ENCODE measurements at regions not wholly inside any gene's neighbourhood (a gene's known extent, or its start where the extent isn't known, plus 50 kb on each side); places are given as distances from the start of the nearest gene placed in this dataset.

DNA sequence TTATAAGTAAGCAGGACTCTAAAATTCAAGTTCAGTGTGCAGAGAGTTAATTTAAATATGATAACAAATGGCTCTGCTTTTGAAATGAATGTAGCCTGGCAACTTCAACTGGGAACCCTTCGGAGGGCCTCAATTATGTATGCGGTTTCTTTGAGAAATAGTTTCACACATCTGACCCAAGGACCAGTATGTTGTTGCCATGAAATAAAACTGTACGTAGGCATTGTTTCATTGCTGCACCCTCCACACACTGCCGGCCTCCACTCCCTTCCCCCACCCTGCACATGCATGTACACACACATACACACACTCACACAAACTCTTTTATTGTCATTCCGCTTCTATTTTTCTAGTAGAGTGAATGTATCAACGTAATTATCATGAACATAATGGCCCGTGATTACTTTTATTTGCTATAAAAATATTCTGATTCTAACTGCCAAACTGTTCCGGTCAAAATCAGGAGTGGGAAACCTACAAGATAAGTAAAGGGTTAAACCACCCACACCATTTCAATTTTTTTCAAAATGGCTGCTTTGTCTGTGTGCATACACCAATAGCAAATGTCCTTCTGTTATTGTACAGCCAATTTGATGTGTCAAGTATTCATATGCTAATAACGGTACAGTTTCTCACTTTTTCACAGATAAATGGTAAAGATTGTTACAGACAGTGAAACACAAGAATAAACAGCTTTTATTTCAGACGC is 215.5 kb upstream of the TMEM161B start:
- no peak for DNase-seq

GRCh38 chr5:88480801-88481499 is 212.3 kb upstream of the TMEM161B start:
- no peak for DNase-seq

DNA sequence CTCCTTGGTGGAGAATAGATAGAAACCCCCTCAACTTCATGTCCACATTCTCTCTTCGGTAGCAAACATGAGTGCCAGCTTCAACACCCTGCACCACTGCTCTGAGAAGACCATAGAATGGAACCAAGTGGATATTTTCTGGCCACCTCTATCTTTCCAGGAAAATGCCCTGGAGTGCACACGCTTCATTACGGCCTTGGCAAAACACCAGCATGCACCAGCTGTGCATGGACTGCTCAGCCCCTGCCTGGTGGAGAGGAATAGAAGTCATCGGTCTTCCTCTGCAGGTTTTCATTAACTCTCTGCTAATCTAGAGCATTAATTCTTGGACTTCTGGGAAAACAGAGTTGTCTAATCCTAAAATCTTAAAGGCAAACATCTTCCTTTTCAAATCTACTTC is 211.6 kb upstream of the TMEM161B start:
- no peak for DNase-seq

DNA sequence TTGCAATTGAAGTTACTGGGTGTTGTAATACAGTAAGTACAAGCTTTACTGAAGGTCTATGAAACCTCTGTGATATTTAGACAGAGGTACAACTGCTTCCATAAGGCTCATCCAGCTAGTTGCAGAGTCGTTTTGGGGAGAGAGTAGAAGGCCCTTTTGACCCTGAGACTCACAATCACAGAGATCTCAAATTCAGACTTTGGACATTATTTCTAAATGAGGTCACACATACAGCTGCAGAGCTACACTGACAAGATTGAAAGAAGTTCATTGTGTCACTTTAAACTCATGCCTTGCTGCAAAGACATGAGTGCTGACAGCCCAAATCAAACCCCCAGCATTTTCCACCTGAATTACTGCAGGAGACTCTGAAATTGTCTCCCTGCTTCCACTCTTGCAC is 205.9 kb upstream of the TMEM161B start:
- no peak for DNase-seq

DNA sequence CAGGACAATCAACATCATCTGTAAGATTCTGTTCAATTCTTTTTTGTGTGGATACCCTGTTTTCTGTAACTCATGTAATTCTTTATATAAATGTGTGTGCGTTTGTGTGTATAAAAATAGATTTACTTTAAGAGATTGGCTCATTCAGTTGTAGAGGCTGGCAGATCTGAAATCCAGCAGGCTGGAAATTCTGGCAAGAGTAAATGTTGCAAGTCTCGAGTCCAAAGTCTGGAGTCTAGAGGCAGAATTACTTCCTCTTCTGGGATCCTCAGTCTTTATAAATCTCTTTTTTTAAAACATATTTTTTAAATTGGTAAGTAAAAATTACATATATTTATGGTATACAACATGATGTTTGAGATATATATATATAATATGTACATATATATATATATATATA is 202.1 kb upstream of the TMEM161B start:
- no peak for DNase-seq

DNA sequence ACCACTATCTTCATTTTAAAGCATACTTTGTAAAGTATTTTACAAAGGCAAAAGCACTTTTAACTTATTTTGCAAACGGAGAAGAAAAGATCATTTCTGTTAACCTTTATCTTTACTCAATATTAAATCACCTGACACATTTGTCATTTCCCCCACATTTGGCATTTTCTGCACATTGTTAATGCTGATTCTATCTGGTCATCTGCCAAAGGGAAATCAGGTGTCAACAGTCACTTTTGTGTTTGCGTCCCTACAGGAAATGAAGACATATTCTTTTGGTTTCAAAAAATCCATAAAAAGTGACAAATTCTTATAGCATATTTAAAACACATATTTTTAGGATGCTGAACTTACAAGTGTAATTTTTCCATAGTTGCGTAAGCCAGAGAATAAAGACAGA is 191.3 kb upstream of the TMEM161B start:
- no peak for DNase-seq

DNA sequence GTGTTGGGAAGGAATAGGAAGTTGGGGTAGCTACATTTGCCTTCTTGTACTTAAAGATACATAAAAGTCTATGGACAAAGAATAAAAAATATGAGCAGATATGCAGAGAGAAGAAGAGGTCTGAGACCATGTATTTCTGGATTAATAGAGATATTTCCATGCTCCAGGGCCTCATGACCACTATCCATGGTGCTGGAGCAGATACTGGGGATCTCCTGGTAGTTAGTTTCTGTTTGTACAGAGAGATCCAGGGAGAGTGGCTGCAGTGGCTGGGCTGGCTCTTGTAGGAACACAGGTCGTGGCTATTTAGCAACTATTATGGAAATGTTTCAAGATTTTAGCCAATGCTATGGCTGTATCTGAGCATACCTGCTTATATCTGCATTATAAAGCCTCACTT is 184.2 kb upstream of the TMEM161B start:
- no peak for DNase-seq

GRCh38 chr5:88450239-88450638 is 181.6 kb upstream of the TMEM161B start:
- DNase-seq = no peak

DNA sequence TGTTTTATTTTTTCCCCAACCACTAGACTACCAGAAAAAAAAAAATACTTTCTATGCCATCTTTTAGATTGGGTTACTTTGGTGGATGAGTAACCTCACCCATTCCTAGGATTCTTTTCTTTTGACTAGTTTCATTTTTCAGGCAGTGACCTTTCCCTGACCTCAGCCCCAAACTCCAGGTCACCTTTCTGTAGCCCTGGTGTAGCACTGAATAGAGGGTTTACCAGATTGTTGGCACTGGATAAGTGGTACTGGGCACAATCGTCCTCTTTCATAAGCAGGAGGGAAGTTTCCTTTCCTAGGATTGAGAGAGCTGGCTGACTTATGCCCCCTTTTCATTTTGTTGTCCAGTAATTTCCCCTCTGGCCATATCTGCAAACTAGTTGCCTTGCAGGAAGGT is 169.4 kb upstream of the TMEM161B start:
- DNase-seq = no peak

DNA sequence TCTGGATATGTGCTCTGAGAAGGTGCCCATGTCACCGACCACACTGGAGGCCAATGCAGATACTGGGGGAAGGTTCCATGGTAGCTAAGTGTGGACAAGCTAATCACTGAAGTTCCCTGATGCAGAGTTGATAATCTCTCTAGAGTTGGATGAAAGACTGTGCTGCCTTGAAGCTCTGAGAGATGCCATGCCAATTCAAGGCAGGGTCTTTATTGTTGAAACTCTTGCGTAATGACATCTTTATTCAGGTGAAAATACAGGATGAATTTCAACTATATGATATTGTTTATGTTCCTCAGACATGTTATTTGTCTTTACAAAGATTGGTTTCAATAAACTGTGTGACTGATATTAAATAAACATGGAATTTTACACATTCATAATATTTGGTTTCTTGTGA is 167.6 kb upstream of the TMEM161B start:
- DNase-seq = no peak

- DNase-seq = no peak
These were observed 160.0 kb upstream of the TMEM161B start for GRCh38 chr5:88428633-88429032.

GRCh38 chr5:88426441-88426840 is 157.8 kb upstream of the TMEM161B start:
- DNase-seq = no peak

- no peak for DNase-seq
These were observed 156.5 kb upstream of the TMEM161B start for GRCh38 chr5:88425124-88425523.

GRCh38 chr5:88419931-88420330 is 151.3 kb upstream of the TMEM161B start:
- no peak for DNase-seq

GRCh38 chr5:88407341-88407740 is 138.7 kb upstream of the TMEM161B start:
- no peak for DNase-seq

- no peak for DNase-seq
These were observed 137.1 kb upstream of the TMEM161B start for GRCh38 chr5:88405783-88406182.

GRCh38 chr5:88404405-88404804 is 135.8 kb upstream of the TMEM161B start:
- no peak for DNase-seq

- DNase-seq = no peak
These were observed 133.0 kb upstream of the TMEM161B start for GRCh38 chr5:88401686-88402085.

DNA sequence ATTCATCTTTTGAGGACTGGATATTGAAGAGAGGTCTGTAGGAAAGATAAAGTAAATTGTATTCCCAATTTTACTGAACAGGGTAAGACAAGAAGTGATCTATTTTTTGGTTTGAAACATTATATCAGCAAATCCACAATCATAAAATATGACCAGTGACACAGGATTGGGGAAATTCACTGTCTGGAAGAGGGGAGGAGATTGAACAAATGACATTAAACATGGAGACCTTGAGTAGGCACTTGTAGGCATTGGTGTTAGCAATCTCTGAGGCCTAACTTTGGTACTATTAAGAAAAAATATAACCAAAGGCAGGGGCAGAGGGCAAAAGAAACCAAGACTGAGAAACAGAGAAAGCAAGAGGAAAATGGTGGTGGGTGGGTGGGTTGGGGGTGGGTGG is 132.6 kb upstream of the TMEM161B start:
- no peak for DNase-seq

GRCh38 chr5:88399561-88399960 is 130.9 kb upstream of the TMEM161B start:
- no peak for DNase-seq

DNA sequence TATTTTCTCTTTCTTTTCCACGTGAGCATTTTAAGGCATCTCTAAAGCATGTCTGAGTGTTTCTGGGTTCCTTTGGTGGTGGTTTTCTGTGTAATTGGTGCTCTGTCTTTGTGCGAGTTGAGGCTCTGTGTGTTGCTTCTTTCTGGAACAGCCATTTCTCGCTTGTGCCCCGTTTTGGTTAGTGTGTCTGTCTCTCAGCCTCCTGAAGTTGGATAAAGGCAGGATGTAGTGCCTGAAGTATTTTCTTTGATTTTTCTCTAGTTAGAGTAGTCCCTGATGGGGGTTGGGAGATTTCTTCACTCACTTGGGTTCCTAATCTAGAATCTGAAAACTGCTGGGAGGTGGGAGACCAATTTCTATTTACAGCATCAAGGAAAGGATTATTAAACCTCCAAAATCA is 129.7 kb upstream of the TMEM161B start:
- DNase-seq = no peak

- no peak for DNase-seq
These were observed 128.2 kb upstream of the TMEM161B start for GRCh38 chr5:88396751-88397281.

GRCh38 chr5:88396000-88396535 is 127.4 kb upstream of the TMEM161B start:
- DNase-seq = no peak

DNA sequence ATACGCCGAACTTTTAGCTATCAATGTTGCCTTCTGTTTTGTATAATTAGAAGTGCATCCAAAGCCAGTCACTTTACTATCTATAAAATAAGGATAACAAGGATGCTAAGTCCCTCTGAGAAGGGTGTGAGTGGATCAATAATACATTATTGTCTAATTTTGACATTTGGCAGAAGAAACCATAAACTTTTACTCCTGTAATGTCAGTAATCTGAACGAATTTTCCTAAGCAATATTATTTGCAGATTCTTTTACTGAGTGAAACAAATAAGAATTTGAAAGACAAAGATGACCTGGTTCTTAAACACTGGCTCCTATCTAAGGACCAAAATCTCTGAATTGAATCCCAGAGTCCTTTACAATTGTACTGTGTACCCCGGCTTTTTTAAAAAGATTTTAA is 126.6 kb upstream of the TMEM161B start:
- no peak for DNase-seq

All from activated effector memory CD4-positive, alpha-beta T cell treated with anti-CD3 and anti-CD28 coated beads, Interleukin-2, amount 50 U/mL, for 16 hours (primary cell).